A673 (cell line): ENCODE measurements at regions not wholly inside any gene's neighbourhood (a gene's known extent, or its start where the extent isn't known, plus 50 kb on each side); places are given as distances from the start of the nearest gene placed in this dataset.

ENCODE experiments used
- EZH2 ChIP-seq: fragments of 200-600 bp; sonication (generic); IDR thresholded peaks from 2 replicates; pipeline ENCODE4 v1.6.1; 2017; ENCODE audit warnings: borderline replicate concordance, low read depth, mild to moderate bottlenecking, mixed read lengths, antibody characterized with exemption, low read length; ENCODE audit not compliant: poor library complexity, severe bottlenecking
- TF ChIP-seq, protein P1 (sequence below): fragments of 300-800, 200-600 bp; sonication (generic); conservative IDR thresholded peaks from 2 replicates; pipeline ENCODE4 v1.5.1; 2017; ENCODE audit warnings: low read depth, mild to moderate bottlenecking, antibody characterized with exemption, low read length, moderate library complexity, mixed read lengths

DNA sequence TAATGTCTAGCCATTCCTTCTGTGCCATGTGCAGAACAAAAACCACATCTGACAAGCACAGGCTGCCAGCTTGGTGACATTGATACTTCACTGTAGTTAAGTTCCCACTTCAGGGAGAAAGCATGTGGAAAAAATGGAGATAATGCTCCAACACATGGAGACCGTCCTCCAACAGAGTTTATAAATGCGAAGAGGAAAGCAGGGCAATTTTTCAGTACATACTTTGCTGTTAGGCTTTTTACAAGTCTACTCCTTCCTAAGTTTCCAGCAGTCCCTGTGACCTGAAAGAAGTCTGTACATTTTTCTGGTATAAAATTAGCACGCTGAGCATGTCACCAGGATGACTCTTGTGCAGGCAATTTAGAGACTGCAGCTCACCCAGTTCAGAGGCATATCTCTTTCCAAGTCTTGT is 766.9 kb upstream of the IGFBP7 start:
- TF ChIP-seq, protein P1, sequence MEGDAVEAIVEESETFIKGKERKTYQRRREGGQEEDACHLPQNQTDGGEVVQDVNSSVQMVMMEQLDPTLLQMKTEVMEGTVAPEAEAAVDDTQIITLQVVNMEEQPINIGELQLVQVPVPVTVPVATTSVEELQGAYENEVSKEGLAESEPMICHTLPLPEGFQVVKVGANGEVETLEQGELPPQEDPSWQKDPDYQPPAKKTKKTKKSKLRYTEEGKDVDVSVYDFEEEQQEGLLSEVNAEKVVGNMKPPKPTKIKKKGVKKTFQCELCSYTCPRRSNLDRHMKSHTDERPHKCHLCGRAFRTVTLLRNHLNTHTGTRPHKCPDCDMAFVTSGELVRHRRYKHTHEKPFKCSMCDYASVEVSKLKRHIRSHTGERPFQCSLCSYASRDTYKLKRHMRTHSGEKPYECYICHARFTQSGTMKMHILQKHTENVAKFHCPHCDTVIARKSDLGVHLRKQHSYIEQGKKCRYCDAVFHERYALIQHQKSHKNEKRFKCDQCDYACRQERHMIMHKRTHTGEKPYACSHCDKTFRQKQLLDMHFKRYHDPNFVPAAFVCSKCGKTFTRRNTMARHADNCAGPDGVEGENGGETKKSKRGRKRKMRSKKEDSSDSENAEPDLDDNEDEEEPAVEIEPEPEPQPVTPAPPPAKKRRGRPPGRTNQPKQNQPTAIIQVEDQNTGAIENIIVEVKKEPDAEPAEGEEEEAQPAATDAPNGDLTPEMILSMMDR = no peak
- no peak for TF ChIP-seq EZH2
